ENCODE measurements at regions not wholly inside any gene's neighbourhood (a gene's known extent, or its start where the extent isn't known, plus 50 kb on each side); places are given as distances from the start of the nearest gene placed in this dataset.

DNA sequence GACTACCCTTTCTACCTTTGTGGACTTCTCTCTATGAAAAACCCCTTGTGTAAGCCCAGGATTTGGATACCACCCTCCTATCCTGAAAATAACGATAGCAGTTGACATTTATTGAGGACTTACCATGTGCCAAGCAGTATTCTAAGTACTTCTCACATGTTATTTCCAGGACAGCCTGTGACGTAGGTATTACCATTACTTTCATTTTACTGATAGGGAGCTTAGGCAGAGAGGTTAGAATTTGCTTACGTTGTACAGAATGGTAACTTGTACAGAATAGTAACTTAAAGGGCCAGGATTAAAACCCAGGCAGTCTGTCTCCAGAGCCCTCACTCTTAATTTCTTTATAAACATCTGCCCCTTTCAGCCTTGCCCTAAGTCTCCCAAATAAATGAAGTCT, 138.3 kb downstream of the NTMT2 start (continued):
- TF ChIP-seq, protein P1, sequence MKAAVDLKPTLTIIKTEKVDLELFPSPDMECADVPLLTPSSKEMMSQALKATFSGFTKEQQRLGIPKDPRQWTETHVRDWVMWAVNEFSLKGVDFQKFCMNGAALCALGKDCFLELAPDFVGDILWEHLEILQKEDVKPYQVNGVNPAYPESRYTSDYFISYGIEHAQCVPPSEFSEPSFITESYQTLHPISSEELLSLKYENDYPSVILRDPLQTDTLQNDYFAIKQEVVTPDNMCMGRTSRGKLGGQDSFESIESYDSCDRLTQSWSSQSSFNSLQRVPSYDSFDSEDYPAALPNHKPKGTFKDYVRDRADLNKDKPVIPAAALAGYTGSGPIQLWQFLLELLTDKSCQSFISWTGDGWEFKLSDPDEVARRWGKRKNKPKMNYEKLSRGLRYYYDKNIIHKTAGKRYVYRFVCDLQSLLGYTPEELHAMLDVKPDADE (IDR thresholded peaks at IDR 0.05), result no peak
- no peak for TF ChIP-seq STAT1 (IDR thresholded peaks at IDR 0.05; ENCODE audit: unreplicated experiment)

DNA sequence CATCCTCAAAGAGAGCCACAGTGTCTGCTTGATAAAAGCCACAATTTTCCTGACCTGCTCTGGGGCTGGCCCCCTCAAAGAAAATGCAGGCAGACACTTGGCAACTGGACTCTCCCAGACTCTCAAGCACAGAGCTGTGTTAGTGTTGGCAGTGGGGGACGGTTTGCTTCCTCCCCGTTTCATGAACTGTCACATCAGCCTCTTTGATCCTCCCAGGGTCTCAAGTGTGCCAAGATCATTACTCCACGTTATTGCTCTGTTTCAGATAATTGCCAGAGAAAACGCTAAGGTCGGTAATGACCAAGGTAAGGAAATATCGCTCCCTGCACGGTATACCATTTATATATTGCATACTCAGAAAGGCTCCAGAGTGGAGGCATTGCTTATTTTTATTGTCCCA, 138.8 kb downstream of the NTMT2 start:
- H3K4me1 ChIP-seq (ENCODE audit: insufficient read depth), result no peaks in the 10 kb centered on the region
- H3K27me3 ChIP-seq (ENCODE audit: insufficient read depth), result no peaks in the 10 kb centered on the region
- H3K4me1 Mint-ChIP-seq, result no peaks in the 10 kb centered on the region
- no peak overlapping the region for H3K4me3 Mint-ChIP-seq
- H3K4me3 ChIP-seq, result no peak overlapping the region
- no peak overlapping the region for H3K27ac Mint-ChIP-seq
- H2AFZ ChIP-seq, result no peak overlapping the region
- ATAC-seq (no peak), DNase-seq (ENCODE audit: low spot score) (no peak)
- no peaks in the 10 kb centered on the region for H3K79me2 ChIP-seq (replicated peaks; ENCODE audit: insufficient read depth)
- no peaks in the 10 kb centered on the region for H4K20me1 ChIP-seq (replicated peaks; ENCODE audit: insufficient read depth)
- no peaks in the 10 kb centered on the region for H3K36me3 ChIP-seq (ENCODE audit: insufficient read depth)
- no peaks in the 10 kb centered on the region for H3K36me3 Mint-ChIP-seq (ENCODE audit: low read depth)
- no peaks in the 10 kb centered on the region for H3F3A ChIP-seq (replicated peaks; ENCODE audit: low read depth)
- no peaks in the 10 kb centered on the region for H3K9me2 ChIP-seq (ENCODE audit: insufficient read depth)
- H3K9me3 Mint-ChIP-seq, result no peaks in the 10 kb centered on the region
- no peaks in the 10 kb centered on the region for H3K27me3 Mint-ChIP-seq (ENCODE audit: insufficient read depth, low read depth, poor library complexity)
- H3K4me2 ChIP-seq, result no peak overlapping the region
- TF ChIP-seq, protein P2, sequence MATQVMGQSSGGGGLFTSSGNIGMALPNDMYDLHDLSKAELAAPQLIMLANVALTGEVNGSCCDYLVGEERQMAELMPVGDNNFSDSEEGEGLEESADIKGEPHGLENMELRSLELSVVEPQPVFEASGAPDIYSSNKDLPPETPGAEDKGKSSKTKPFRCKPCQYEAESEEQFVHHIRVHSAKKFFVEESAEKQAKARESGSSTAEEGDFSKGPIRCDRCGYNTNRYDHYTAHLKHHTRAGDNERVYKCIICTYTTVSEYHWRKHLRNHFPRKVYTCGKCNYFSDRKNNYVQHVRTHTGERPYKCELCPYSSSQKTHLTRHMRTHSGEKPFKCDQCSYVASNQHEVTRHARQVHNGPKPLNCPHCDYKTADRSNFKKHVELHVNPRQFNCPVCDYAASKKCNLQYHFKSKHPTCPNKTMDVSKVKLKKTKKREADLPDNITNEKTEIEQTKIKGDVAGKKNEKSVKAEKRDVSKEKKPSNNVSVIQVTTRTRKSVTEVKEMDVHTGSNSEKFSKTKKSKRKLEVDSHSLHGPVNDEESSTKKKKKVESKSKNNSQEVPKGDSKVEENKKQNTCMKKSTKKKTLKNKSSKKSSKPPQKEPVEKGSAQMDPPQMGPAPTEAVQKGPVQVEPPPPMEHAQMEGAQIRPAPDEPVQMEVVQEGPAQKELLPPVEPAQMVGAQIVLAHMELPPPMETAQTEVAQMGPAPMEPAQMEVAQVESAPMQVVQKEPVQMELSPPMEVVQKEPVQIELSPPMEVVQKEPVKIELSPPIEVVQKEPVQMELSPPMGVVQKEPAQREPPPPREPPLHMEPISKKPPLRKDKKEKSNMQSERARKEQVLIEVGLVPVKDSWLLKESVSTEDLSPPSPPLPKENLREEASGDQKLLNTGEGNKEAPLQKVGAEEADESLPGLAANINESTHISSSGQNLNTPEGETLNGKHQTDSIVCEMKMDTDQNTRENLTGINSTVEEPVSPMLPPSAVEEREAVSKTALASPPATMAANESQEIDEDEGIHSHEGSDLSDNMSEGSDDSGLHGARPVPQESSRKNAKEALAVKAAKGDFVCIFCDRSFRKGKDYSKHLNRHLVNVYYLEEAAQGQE (IDR thresholded peaks at IDR 0.05; ENCODE audit: unreplicated experiment), result no peak
- H3K27ac ChIP-seq (ENCODE audit: low read depth), result no peak overlapping the region

DNA sequence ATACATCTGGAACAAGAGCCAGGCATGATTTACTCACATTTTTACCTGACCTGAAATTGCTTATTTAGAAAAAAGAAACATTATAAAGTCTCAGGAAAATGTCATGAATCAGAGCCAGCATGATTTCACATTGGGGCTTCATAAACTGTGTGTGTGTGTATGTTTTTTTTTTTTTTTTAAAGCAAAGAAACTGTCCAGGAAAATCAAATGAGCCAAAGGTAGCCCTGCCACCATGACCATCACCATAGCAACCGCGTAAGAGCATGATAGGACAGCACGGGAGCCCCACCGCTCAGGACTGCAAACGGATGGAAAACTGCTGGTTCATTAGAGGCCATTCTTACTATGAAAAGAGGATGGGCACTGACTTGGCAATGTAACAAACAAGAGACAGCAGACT, 139.2 kb downstream of the NTMT2 start:
- no peak overlapping the region for H3K27ac Mint-ChIP-seq
- H3K4me1 Mint-ChIP-seq, result no peaks in the 10 kb centered on the region
- no peaks in the 10 kb centered on the region for H3K9me3 Mint-ChIP-seq
- H3K4me3 Mint-ChIP-seq, result no peak overlapping the region
- Histone ChIP-seq H3K27ac (ENCODE audit: low read depth) (no peak overlapping the region), H3K4me2 (no peak overlapping the region), H3F3A (replicated peaks; ENCODE audit: low read depth) (no peaks in the 10 kb centered on the region), H2AFZ (no peak overlapping the region), H3K79me2 (replicated peaks; ENCODE audit: insufficient read depth) (no peaks in the 10 kb centered on the region), H3K27me3 (ENCODE audit: insufficient read depth) (no peaks in the 10 kb centered on the region), H3K36me3 (ENCODE audit: insufficient read depth) (no peaks in the 10 kb centered on the region), H3K9me2 (ENCODE audit: insufficient read depth) (no peaks in the 10 kb centered on the region), H3K4me3 (no peak overlapping the region), H4K20me1 (replicated peaks; ENCODE audit: insufficient read depth) (no peaks in the 10 kb centered on the region), H3K4me1 (ENCODE audit: insufficient read depth) (no peaks in the 10 kb centered on the region)
- H3K27me3 Mint-ChIP-seq (ENCODE audit: insufficient read depth, low read depth, poor library complexity), result no peaks in the 10 kb centered on the region
- TF ChIP-seq ZNF114 (CRISPR knock-in tag; IDR thresholded peaks at IDR 0.05) (no peak), ZNF331 (CRISPR knock-in tag; IDR thresholded peaks at IDR 0.05; ENCODE audit: low read depth) (no peak), JUNB (IDR thresholded peaks at IDR 0.05; ENCODE audit: unreplicated experiment) (no peak)
- TF ChIP-seq, protein P3, sequence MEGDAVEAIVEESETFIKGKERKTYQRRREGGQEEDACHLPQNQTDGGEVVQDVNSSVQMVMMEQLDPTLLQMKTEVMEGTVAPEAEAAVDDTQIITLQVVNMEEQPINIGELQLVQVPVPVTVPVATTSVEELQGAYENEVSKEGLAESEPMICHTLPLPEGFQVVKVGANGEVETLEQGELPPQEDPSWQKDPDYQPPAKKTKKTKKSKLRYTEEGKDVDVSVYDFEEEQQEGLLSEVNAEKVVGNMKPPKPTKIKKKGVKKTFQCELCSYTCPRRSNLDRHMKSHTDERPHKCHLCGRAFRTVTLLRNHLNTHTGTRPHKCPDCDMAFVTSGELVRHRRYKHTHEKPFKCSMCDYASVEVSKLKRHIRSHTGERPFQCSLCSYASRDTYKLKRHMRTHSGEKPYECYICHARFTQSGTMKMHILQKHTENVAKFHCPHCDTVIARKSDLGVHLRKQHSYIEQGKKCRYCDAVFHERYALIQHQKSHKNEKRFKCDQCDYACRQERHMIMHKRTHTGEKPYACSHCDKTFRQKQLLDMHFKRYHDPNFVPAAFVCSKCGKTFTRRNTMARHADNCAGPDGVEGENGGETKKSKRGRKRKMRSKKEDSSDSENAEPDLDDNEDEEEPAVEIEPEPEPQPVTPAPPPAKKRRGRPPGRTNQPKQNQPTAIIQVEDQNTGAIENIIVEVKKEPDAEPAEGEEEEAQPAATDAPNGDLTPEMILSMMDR (conservative IDR thresholded peaks at IDR 0.05; ENCODE audit: low read depth in 2 of 2), result no peak
- DNase-seq (ENCODE audit: low spot score), result peak; percentile 37
- no peaks in the 10 kb centered on the region for H3K36me3 Mint-ChIP-seq (ENCODE audit: low read depth)
- peak; percentile 53 for ATAC-seq
